Right kidney (tissue), 1 donor: ENCODE measurements at regions not wholly inside any gene's neighbourhood (a gene's known extent, or its start where the extent isn't known, plus 50 kb on each side); places are given as distances from the start of the nearest gene placed in this dataset.
"Not testable (repeated sequence)": the region's sequence is repeated elsewhere in the genome, so short reads cannot be mapped to it uniquely, and the experiment has no call there.

ENCODE experiments used
- DNase-seq: peaks from one replicate; pipeline ENCODE4 v3.0.0-alpha.2; 2016

GRCh38 chr10:47145290-47145934 lies 154.6 kb upstream of the GDF10 start:
- no peak for DNase-seq

- no peak for DNase-seq
These were observed 153.4 kb upstream of the GDF10 start for GRCh38 chr10:47146572-47146971.

DNA sequence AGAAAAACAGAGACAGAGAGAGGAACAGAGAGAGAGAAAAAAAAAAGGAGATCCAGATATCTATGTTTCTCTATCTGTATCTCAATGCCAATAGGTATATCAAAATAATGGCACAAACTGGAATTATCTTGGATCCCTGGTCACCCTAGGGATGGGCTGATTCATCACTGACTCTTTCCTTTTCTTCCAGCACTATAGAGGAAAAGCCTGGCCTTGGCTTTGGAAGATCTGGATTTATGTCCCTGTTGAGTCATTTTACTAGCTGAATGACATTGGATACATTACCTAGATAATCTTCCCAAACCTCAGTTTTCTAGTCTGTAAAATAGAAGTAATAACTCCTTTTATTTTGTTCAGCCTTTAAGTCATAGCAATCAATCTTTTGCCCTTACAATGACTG lies 152.8 kb upstream of the GDF10 start:
- DNase-seq, result no peak

DNA sequence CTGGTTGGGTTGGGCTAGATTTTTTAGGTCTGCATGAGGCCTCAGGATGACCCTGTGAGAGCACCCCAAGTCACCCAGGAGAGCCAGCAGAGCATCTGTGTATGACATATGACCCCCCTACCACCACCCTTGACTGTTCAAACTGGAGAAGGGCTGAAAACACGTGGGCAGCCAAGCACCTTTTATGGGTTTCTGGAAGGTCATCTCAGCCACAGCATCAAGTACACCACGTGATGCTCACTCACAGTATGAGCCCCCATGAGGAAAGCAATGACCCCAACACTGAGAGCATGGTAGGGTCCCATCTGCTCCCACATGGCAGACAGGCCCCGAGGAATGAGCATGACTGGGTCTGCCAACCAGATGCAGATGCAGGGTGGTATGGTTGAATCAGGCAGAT lies 149.4 kb upstream of the GDF10 start:
- no peak for DNase-seq

DNA sequence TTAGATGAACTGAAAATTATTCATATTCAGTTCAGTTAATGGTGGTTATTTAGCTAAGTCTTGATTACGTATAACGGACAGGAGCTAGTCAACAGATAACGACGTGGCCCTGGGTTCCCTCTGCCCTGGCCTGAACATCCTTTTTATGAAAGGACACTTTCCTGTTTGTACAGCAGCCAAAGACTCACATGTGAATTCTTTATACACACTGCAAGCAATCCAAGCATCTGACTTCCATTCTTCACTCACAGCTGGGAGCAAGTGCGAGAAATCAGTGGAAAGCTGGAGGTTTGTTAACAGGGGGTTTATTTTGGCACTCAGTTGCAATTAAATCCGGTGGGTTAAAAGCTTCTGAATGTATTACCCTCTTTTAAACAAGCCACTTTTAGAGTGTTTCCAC lies 148.1 kb upstream of the GDF10 start:
- no peak for DNase-seq

GRCh38 chr10:47152861-47153349 lies 147.1 kb upstream of the GDF10 start:
- no peak for DNase-seq

GRCh38 chr10:47154762-47155161 lies 145.2 kb upstream of the GDF10 start:
- DNase-seq, result no peak

DNA sequence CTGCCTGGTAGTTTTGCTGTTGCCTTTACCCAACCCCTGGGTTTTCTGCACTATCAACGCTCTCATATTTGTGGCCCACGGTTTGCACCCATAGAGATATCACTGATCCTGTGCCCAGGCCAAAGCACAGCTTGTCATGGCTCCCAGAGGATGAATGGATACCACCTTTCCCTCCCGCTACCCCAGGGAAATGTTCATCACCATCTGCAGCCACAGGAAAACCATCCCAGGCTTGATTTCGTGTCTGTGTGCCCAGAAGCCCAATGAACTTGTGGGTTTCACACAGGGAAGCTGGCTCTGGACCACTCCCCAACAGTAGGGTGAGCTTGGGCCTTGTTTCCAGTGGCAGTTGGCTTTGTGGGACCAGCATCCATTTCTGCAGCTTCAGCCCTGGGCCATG lies 143.1 kb upstream of the GDF10 start:
- DNase-seq, result no peak

- no peak for DNase-seq
These were observed 141.6 kb upstream of the GDF10 start for GRCh38 chr10:47158116-47159071.

- DNase-seq, result no peak
These were observed 140.4 kb upstream of the GDF10 start for GRCh38 chr10:47159361-47160260.

DNA sequence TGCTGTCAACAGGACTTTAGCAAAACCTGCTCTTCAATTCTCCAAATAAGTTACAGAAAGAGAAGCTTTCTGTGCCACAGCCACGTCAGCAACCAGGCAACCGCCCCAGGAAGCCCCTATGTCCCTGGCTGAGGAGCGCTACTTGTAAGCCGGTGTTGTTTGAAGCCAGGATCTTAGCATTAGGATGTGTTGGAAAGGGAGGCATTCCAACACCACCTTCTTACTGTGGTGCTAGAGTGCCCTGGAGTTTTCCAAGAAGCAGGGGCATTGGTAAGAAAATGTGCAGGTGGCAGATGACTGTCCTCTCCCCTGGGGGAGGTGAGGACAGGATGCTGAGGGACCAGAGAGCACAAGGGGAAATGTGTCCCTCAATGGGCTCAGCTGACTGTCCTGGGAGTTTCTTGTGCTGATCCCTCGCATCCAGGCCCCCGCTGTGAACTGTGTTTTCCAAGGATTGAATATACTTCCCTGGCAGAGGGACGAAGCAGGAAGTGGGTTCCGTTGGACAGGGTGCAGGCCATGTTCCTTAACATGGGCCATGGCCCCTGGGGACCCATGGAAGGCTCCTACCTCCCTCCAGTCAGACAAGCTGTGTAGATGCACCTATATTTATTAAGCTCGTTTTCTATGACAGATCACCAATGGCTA lies 139.6 kb upstream of the GDF10 start:
- DNase-seq, result no peak

DNA sequence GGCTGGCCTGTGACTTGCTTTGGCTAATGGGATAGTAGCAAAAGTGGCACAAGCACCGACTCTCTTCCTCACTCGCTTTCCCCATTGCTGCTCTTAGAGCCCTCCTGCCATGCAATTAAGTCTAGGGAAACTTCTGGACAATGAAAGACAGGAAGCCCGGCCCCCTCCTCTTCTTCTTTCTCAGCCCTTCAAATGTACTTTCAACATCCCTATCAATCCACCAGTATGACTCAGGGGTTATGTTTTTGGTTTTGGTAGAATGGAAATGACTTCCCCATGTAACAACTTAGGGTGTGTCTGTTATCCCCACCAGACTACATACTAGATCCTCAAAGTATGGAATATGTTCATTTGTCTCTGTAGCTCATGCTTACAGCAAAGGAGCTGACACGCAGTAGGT lies 139.0 kb upstream of the GDF10 start:
- DNase-seq, result no peak

- no peak for DNase-seq
These were observed 138.5 kb upstream of the GDF10 start for GRCh38 chr10:47161465-47161864.

DNA sequence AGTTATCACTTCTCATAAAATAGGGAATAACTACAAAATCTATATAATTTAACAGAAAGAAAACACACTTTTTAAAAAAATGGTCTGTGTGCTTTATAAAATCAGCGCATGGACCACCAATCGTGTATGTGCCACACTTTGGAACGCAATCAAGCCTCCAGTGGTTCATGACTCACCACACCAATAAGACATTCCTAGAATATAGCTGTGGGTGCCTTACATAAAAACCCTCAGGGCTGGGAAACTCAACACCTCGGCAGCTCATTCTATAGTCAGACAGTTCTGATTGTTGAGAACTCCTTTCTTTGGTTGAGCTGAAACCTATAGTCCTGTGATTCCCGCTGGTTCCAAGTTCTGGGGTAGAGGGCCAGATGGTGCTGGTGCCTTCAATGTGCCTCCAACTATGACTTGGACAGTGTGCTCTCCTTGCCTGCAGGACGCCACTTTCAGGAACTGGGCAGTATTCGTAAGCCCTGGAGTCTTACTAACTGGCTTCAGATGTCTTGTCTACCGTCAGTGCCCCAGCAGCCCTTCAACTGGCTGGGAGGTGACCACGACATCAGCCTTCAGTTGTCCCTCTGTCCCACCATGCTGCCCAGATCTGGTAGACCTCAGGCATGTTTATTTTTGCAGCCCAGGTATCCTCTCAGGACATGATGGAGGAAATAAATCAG lies 135.7 kb upstream of the GDF10 start:
- DNase-seq, result no peak

DNA sequence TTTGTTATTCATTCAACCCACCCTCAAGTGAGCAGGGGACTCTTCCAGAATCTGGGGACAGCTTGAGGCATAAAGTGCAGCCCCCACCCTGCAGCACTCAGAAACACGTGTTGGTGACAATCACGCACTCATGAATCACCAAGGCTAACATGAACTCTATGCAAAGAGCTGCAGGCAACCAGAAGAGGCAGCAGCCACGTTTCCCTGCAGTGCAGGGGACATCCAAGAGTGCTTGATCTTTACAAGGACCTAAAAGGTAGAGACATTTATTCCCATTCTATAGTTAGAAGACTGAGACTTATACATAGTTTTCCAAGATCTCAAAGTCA lies 135.2 kb upstream of the GDF10 start:
- DNase-seq, result no peak

- DNase-seq, result no peak
These were observed 134.8 kb upstream of the GDF10 start for GRCh38 chr10:47165168-47165710.

DNA sequence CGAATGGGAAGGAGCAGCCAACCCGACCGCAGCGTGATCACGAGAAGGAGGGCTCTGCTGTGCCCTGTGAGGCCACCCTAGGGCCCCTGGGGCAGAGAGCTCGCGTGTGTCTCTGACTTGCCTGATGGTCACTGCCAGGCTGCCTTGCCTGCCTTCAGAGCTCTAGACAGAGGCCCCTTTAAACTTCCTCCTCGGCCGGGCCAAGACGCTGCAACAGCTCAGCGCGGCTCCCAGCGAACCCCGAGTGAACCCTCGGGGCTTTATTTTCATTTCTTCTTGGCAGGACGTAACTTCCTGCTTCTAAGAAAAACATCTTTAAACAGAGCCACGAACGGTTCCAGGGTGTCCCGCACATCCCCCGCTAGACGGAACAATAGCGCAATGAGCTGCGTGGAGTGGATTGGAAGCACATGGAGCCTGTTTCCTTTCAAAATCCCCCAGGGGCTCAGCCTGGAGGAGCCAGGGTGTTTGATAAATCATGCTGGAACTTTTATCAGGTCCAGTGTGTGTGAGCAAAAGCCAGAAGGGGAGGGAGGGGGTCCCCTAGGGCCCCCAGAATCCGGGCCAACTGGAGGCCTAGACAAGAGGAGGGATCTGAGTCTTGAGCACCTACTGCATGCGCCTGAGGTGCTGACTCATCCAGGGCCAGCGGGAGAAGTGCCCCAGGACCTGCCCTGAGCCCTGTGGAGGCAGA lies 134.1 kb upstream of the GDF10 start:
- DNase-seq, result peak; percentile 58

DNA sequence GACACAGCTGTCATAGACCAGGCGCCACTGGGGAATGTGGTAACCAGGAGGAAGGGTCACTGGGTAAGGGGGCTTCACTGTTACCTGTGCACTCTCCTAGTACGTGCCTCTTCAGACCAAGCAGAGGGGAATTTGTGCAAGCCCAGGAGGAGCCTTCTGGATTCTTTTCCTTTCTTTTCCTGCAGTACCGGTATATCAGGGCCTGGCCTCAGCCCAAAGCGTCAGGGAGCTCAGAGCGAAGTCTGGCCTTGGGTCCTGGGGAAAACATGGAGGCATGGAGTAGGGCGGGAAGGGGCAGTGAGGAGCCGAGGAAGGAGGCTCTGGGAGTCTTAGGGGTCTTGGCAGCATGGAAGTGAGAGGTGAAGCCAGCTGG lies 133.6 kb upstream of the GDF10 start:
- DNase-seq, result no peak

GRCh38 chr10:47166808-47167581 lies 133.0 kb upstream of the GDF10 start:
- DNase-seq, result not testable (repeated sequence)

DNA sequence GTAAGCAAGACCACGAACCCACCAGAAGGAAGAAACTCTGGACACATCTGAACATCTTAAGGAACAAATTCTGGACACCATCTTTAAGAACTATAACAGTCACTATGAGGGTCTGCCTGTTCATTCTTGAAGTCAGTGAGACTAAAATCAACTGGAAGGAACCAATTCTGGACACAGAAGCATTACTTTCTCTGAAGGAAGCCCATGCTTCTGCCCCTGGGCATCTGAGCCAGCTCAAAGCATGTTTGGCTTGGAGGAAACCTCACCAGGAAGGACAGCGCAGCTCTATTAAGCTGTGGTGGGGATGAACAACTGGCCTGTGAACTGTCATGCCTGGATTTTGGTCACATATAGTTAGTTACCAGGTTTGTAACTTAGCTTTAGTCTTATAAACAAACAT lies 132.4 kb upstream of the GDF10 start:
- no peak for DNase-seq
